Cerebellar cortex (tissue), 1 donor: ENCODE measurements at regions not wholly inside any gene's neighbourhood (a gene's known extent, or its start where the extent isn't known, plus 50 kb on each side); places are given as distances from the start of the nearest gene placed in this dataset.
A peak's percentile ranks its signal among the peaks of the same experiment; 100 is the strongest.
"Not testable (repeated sequence)": the region's sequence is repeated elsewhere in the genome, so short reads cannot be mapped to it uniquely, and the experiment has no call there.

Experiments used
- DNase-seq: peaks from one replicate; pipeline ENCODE4 v3.0.0-alpha.2; 2015; ENCODE audit warnings: low spot score

GRCh38 chr11:15657264-15657663 is 542.5 kb downstream of the INSC start:
- DNase-seq: no peak

- no peak for DNase-seq
These were observed 545.8 kb downstream of the INSC start for GRCh38 chr11:15660496-15660895.

DNA sequence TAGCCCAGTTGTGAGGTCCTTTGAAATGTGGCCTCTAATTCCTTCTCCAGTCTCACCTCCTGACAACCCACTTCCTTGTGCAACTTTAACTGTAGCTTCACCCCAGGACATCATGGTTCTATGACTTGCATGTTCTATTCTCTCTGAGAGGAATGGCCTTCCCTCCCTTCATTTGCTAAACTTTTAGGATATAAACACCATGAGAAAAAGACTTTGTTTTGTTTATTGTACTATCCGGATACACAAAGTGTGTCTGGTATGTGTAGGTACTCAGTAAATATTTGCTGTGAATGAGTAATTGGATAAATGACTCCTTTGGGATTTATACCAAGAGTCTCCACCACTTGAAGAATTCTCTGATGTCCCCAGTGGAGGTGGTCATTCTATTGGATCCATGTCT is 547.6 kb downstream of the INSC start:
- DNase-seq: no peak

GRCh38 chr11:15663777-15664218 is 549.1 kb downstream of the INSC start:
- no peak for DNase-seq

GRCh38 chr11:15665368-15665871 is 550.7 kb downstream of the INSC start:
- no peak for DNase-seq

- no peak for DNase-seq
These were observed 552.5 kb downstream of the INSC start for GRCh38 chr11:15667127-15667725.

- no peak for DNase-seq
These were observed 554.0 kb downstream of the INSC start for GRCh38 chr11:15668718-15669117.

GRCh38 chr11:15670520-15671070 is 555.9 kb downstream of the INSC start:
- DNase-seq: no peak

DNA sequence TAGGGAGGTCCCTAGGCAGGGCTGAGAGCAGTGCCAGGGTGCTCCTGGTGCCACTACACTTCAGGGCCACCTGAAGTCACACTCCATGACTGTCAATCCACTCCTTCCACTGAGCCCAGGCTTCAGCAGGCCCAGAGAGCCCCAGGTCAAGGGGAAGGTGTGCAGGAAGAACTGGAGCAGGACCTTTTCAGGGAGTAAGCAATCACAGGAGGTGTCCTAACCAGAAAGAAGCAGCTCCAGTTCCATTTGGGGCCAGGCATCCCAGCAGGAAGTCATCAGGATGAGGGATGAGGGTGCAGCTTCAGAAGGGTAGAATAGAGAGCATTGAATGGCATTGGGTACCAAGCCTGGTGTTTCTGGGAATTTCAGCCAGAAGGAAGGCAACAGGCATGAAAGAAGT is 556.5 kb downstream of the INSC start:
- DNase-seq: no peak

DNA sequence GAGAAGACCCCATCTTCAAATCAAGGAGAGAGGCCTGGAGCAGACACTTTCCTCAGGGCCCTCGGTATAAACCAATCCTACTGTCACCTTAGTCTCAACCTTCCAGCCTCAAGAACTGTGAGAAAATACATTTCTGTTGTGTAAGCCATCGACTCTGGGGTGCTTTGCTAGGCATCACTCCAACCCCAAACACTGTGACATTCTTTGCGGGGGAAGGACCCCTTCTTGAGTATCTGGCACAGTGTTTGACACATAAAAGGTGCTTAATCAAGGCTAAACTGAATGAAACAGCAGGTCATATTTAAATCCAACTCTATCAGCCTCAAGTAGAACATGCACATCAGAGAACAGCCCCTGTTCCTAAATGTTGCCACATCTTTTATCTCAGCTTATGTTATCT is 558.1 kb downstream of the INSC start:
- DNase-seq: no peak

GRCh38 chr11:15673408-15673831 is 558.7 kb downstream of the INSC start:
- DNase-seq: peak; percentile 73

- DNase-seq: no peak
These were observed 560.0 kb downstream of the INSC start for GRCh38 chr11:15674756-15675155.

- no peak for DNase-seq
These were observed 561.0 kb downstream of the INSC start for GRCh38 chr11:15675683-15676082.

DNA sequence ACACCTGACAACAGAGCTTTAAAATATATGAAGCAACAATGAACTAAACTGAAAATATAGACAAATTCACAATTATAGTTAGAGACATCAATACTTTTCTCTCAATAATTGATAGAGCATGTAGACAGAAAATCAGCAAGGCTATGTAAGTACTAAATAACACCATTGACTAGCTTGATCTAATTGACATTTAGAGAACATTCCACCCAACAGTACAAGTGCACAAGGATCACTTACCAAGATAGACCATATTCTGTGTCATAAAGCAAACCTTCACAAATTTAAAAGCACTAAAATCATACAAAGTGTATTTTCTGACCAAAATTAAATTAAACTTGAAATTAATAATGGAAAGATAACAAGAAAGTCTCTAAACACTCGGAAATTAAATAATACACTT is 562.5 kb downstream of the INSC start:
- no peak for DNase-seq

DNA sequence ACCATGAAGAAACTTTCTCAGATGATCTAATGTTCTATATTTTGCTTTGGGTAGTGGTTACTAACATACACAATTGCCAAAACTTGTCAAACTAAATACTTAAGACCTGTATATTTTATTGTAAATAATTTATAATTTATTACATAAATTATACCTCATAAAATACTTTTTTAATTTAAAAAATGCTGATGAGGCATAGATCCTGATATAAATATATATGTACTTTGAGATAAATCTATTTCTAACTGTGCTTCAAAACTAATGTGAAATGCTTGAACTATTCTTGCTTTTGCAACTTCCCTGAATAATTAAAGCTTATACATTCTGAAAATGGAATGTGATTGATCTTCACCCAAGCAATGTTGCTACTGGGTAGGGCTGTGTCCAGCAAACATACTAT is 568.8 kb downstream of the INSC start:
- DNase-seq: no peak

DNA sequence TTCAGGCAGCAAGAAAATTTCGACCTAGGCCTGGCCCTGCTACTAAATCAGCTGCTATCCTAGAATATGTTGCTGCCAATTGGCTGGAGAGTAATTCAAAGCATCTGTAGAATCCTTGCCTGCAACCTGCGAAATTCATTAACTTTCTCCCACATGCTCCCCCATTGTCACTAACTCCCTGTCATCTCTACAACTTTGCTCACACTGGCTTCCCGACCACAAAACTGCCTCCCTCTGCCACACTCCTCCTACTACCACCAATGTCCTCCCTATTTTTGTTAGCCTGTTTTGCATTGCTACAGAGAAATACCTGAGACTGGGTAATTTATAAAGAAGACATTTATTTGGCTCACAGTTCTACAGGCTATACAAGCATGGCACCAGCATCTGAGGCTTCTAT is 570.6 kb downstream of the INSC start:
- DNase-seq: no peak

DNA sequence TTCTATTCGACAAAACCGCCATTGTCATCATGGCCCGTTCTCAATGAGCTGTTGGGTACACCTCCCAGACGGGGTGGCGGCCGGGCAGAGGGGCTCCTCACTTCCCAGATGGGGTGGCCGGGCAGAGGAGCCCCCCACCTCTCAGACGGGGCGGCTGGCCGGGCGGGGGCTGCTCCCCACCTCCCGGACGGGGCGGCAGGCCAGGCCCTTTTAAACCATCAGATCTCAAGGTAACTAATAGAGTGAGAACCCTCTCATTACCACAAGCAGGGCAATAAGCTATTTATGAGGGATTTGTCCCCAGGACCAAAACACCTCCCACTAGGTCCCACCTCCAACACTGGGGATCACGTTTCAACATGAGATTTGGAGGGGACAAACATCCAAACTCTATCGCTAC is 571.5 kb downstream of the INSC start:
- DNase-seq: not testable (repeated sequence)

DNA sequence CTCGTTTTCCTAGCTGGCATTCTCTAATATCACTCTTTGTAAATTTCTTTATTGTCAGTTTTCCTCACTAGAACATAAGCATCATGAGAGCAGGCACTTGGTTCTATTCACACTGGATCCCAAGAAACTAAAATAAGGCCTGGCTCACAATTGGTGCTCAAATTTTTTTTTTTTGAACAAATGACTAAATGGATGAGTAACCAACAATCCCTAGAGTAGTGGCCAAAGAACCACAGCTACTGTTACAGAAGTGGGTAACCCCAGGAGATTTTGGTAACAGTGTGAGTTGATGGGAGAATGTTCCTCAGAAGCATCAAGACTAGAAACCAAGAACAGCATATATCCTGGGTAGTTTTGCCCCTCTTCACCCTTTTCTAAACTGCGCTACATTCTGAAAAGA is 572.6 kb downstream of the INSC start:
- no peak for DNase-seq

- peak; percentile 19 for DNase-seq
These were observed 573.6 kb downstream of the INSC start for GRCh38 chr11:15688351-15688792.

DNA sequence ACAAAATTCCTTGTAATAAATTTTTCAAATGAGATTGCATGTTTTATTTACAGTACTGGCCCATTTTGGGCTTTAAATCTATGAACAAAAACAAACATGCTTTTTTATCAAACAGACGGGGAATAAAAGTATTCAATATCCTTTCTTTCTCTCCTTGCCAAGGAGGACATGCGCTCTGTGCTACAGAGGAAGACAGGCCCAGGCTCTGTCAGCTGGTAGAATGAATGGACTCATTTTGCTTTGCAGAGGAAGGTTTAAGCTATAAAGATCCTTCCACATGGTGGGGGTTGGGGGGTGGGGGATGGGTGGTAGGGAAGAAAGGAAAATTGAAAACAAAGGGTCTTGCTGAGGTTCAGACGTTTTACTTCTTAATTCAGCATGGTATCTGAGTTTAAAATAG is 575.6 kb downstream of the INSC start:
- DNase-seq: no peak

- DNase-seq: no peak
These were observed 578.0 kb downstream of the INSC start for GRCh38 chr11:15692739-15693138.

DNA sequence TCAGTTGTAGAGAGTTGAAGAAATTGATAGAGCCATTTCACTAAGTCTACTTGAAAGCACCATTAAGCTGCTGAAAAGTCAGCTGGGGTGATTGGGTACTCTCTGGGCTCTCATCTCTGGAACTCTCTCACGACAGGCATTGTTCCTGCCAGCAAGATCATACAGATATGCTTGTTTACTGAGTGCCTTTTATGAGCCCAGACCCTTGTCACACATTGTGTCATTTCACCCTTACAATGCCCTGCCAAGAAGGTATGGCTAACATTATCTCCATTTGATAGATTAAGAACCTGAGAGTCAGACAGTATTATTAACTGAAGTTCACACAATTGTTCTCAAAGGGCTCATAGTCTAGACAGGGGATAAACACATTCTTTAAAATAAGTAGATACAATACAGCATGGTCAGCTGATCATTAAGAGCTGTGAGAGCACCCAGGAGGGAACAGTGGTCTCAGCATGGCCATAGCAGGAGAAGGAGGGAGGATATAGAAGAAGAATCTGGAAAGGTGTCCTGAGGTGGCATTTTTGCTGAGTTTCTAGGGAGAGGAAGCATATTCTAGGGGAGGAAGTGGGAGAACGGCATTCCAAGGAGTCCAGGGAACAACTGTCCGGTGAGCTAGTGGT is 580.5 kb downstream of the INSC start:
- no peak for DNase-seq

GRCh38 chr11:15696069-15696468 is 581.3 kb downstream of the INSC start:
- DNase-seq: no peak
